NCI-H446 (cell line): ENCODE measurements at regions not wholly inside any gene's neighbourhood (a gene's known extent, or its start where the extent isn't known, plus 50 kb on each side); places are given as distances from the start of the nearest gene placed in this dataset.
A peak's percentile ranks its signal among the peaks of the same experiment; 100 is the strongest.

Experiments
- DNase-seq, 2 experiments: peaks; one replicate each; lab custom pipeline; 2025; lab: John Stamatoyannopoulos, UW

DNA sequence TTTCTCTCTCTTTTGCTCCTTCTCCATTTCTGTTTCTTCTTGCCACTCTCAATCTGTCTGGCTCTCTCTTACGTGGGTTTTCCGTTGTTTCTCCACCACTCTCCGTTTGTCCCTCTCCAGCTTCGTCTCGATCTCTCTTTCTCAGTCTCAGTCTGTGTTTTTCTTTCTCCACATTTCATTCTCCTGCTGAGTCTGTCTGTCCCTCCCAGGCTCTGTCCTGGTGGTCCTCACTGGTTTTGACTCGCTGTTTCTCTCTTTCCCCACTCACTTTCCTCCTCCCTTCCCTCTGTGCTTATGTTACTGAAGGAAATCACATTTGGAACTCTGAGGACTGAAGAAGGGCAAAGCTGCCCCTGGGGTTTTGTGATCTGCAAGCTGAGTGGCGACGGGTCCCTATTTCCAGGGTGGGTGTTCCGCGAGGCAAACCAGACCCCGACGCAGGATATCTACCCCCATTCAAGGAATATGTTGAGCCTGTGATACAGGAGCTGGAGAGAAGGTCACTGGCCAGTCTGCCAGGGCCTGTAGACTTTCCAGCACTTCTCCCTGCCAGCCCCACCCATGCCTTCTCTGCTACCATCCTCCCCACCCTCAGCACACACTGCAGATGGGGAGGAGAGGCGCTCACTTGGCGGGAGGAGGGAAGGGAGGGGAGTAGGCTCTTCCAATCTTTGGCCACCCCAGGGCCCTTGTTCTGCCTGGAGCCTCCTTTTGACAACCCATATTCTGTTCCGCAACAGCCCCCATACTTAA, 102.7 kb upstream of the MAP1LC3B2 start:
- no peak for DNase-seq

DNA sequence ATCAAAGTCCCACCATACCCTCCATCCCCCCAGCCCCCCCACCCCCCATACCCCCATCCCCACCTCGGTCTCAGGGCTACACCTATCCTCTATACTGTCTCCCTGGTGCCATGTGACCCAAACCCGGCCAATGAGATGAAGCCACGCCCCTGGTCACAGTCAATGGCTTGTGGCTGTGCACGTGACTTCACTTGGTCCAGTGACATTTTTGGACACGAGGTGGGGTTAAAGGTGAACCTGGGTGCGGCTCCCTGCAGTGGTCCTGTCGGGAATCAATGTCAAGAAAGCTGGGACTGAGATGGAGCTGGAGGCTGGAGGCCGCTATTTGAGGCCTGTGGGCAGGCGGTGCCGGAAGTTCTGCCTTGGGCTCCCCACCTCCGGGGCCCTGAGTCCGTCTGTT, 100.7 kb upstream of the MAP1LC3B2 start:
- DNase-seq = no peak

DNA sequence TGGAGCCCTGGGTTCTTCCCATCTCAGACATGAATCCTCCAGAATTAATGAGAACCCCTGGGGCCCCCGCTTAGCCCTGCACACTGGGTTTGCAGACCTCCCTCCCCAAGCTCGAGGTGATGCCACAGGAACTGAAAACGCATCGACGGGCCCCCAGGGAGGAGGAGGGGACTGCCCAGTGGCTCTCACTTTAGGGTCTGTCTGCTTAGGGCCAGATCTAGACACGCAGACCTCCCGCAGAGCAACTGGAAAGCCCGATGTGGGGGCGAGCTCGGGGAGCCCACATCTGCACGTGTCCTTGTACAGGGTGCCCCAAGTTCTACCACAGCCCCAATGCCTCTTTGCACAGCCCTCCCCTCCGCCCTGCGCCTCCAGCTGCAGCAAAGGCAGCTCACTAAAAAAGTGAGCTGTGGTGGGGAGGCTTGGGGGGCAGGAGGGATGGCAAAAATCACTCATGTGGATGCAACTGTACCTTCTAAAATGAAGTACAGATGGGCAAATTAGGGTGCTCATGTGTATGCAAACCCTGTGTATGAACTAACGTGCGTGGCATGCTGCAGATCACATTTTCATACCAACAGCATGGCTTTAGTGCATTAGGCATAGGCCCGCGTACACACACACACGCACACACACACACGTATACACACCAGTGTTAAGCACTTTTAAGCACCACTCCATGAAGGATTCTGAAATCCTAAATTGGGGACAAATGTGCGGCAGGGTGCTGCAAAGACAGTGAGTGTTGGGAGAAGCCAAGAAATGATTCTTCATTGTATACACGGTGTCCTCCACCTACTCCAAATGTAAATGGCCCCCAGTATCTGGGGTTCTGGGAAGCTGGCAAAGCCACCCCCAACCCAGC, 99.9 kb upstream of the MAP1LC3B2 start:
- no peak for DNase-seq

DNA sequence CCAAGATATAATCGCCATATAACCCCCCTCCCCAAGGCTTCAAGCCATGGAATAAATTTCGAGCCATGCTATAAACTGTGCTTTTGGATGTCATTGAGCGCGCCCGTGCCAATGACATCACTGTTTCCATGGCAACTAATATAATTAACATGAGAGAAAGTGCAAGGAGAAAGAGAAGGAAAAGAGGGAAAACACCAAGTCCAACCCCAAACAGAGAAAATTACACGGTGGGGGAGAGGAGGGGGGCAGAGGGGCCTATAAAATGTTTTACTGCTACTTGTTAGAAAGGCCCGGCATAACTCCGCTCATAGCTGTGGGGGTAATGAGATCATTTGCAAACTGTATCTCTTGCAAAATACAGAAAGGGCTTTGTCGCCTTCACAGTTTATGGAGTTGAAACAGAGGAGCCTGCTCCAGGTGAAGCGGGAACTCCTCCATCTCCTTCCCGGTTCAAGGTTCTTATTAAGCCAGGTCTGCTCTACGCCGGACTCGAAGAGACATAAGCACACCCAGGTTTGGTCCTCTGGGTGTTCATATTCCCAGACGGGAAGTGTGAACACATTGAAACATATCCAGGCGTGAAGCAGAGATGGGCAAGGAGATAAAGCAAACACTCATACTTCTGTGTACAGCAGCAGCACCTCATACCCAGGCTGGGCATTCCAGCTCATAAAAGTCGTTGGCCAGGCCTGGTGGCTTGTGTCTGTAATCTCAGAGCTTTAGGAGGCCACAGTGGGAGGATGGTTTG, 99.1 kb upstream of the MAP1LC3B2 start:
- DNase-seq = peak; percentile 7 to 42

DNA sequence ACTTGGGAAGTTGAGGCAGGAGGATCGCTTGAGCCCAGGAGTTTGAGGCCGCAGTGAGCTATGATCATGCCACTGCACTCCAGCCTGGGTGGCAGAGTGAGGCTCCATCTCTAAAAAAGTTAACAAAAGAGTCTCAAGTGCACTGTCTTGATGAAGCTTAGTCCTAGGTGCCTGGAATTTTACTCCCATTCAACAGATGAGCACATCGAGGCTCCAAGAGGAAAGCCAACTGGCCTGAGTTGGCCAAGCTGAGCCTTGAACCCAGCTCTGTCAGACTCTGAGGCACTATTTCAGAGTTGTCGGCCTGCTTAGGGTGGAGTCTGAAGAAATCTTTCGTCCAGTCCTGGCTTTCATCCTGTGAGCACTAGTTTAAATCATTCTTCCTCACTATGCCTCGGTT, 98.1 kb upstream of the MAP1LC3B2 start:
- no peak for DNase-seq

DNA sequence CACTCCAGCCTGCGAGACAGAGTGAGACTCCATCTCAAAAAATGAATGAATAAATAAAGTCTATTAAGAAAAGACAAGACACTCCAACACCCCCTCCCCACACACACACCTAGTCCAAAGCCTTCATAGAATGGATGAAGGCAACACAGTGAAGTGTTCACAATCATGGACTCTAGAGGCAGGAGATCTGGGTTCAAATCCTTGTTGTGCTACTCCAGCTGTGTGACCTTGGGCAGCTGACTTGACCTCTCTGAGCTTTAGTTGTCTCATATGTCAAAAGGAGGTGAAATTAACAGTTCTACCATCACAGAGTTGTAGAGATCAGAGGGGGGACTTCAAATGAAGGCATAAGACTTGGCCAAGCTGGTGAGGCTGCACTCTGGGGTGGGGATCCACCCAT, 95.8 kb upstream of the MAP1LC3B2 start:
- no peak for DNase-seq

DNA sequence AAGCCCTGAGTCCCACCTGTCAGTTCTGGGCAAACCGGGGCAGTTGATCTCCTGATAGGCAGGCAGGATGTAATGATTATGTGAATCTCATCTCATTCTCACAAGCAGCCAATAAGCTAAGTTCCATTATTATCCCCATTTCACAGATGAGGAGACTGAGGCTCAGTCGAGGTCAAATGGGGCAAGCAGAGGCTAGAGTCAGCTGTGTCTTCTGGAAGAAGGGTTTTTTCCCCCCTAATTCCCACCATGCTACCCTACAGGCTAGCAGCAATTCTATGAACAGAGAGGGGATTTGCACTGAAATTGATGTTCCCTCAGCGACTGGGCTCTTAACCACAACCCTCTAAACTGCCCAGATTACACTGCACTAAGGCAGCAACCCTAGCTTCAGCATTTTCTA, 93.8 kb upstream of the MAP1LC3B2 start:
- DNase-seq = no peak

DNA sequence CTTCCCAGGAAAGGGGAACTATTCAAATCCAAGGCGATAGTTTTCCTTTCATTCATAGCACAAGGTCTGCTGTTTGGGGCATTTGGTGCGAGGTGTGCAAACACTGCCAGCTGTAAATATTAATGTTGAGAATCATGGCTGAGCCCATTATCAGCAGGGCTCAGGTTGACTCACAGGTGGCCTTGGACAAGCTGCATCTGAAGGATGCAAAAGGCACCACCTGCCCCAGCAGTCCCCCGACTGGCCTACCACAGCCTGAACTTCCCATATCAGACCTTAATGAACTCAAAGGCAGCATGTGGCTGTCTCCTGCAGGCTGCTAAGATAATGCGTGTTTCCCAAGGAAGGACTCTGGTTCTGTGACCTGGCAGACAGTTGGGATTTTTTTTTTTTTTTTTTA, 93.3 kb upstream of the MAP1LC3B2 start:
- DNase-seq = no peak

DNA sequence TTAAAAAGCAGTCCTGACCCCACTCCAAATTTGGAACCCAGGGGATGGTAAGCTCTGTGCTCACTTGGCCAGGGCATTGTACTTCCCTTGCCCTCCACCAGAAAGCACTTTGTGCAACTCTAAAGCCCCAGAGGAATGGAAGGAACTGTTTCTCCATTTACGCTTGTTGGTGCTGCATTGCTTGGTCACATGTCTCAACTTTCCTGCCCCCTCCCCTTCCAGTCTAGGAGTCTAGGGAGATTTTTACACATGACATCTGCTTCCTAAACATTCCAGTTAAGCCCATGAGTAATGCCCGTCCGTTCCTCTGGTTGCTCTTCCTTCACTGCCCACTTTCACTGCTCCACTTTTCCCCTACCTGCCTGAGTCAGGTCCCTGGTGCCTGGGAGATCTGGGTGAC, 92.6 kb upstream of the MAP1LC3B2 start:
- DNase-seq = no peak

DNA sequence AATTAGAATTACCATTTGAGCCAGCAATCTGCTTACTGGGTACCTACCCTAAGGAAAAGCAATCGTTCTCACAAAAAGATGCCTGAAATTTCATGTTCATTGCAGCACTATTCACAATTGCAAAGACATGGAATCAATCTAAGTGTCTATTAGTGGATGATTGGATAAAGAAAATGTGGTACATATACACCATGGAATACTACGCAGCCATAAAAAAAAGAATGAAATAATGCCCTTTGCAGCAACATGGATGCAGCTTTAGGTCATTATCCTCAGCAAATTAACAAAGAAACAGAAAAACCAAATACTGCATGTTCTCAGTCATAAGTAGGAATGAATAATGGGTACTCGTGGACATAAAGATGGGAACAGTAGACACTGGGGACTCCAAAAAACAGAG, 89.8 kb upstream of the MAP1LC3B2 start:
- DNase-seq = no peak

DNA sequence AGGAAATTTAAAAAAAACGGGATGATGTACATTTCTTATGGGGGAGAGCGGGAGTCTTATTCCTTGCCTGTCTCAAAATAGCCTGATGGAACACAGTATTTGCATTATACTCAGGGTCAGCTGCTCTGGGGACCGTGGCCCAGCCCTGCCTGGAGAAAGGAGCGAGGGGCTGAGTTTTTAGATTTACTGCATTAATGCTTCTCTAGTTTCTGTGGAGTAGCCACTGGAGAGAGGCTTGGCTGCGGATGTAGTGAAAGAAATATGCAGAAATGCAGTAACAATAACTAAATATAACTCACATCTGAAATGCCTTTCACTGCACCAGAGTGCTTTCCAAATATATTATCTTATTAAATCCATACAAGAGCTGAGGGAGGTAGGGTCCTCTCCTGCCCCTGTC, 87.6 kb upstream of the MAP1LC3B2 start:
- no peak for DNase-seq

DNA sequence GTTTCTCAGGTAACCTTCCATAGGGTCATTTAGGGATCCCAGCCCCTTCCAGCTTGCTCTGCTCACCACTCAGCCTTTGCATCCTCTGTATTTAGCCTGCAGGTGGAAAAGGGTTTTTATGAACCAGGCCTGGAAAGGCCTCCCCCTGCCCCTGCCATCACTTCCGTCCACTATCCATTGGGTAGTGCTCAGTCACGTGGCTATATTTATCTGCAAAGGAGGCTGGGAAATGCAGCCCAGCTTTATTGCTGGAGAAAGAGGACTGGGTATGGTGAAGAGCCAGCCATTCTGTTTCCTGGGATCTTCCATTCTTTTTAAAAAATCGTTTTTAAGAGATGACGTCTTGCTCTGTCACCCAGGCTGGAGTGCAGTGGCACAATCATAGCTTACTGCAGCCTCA, 87.0 kb upstream of the MAP1LC3B2 start:
- DNase-seq = no peak

DNA sequence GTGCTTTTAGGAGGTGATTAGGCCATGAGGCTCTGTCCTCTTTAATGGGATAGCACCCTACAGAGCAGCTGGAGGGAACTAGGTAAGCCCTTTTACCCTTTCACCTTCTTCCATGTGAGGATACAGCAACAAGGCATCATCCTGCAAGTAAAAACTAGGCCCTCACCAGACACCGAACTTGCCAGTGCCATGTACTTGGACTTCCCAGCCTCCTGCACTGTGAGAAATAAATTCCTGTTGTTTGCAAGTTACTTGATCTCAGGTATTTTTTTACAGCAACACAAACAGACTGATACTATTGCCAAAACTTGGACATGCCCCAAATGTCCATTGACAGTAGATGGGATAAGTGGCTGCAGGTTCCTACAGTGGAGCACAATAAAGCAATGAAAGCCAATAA, 85.8 kb upstream of the MAP1LC3B2 start:
- DNase-seq = no peak

DNA sequence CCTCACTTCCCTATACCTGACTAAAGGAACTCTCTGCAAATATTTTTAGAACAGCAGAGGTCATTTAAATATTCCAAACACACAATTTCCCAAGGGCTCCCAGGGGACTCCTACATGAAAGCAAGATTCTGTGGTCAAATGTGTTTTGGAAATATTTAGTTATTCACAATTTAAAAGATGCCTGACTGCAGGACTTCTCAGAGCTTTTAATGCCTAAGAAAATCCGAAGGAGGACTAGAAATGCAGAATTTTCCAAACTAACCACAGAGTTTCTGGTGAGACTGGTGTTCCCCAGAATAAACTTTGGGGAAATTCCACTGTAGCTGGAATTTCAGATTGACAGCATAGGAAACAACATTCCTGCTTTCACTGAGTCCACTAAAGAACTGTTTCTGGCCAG, 84.8 kb upstream of the MAP1LC3B2 start:
- DNase-seq = no peak

DNA sequence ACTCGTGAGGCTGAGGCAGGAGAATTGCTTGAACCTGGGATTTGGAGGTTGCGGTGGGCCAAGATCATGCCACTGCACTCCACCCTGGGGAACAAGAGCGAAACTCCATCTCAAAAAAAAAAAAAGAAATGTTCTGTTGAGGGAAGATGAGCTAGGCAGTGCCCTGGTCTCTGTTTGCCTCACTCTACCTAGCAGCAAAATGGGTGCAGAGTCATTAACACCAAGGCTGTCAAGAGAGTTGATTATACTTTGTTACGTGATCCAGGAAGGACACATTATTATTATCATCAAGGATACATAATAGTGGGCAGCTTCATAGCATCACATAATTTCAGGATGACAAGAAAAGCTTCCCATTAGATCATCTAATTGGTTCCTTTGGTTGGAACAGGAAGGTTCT, 84.3 kb upstream of the MAP1LC3B2 start:
- no peak for DNase-seq

DNA sequence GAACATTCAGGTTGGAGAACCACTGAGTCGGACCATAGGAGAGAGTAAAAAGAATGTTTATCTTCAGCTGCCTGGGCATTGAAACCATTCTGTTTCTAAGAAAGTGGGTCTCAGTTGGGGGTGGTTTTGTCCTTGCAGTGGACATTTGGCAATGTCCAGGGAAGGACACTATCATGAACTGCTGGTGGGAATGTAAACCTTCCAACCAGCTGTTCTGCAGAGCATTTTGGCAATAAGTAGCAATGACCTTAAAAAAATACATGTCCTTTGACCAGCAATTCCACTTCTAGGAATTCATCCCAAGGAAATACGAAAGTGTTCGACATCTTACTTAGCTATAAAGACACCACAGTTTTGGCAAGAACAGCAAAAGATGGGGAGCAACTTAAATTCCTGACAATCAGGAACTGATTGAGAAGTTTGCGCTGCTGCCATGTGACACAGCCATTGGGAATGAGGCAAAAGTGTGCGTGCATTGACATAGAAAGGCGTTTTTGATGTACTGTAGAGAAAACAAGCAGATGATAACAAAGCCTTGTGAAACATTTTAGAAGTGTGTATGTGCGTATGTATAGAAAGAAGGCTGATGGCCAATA, 82.9 kb upstream of the MAP1LC3B2 start:
- no peak for DNase-seq

DNA sequence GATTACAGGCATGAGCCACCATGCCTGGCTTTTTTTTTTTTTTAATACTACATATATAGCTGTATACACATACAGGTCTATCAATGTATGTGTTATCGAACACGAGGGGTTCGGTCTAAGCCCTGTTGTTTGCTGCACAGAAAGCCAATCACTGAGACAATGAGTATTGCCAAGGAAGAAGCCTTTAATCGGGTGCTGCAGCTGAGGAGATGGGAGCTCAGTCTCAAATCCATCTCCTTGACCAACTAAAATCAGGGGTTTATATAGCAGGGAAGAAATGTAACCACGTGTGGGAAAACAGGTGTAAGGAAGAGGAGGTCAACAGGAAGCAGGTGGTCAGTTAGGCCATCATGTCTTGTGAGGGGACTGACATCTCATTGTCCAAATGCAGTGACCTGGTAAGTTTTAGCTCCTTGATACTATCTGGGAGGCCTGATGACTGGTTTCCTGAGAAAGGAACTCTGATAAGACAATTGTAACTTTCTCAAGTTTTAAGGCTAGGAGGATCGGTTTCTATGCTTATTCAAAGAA, 80.9 kb upstream of the MAP1LC3B2 start:
- no peak for DNase-seq

DNA sequence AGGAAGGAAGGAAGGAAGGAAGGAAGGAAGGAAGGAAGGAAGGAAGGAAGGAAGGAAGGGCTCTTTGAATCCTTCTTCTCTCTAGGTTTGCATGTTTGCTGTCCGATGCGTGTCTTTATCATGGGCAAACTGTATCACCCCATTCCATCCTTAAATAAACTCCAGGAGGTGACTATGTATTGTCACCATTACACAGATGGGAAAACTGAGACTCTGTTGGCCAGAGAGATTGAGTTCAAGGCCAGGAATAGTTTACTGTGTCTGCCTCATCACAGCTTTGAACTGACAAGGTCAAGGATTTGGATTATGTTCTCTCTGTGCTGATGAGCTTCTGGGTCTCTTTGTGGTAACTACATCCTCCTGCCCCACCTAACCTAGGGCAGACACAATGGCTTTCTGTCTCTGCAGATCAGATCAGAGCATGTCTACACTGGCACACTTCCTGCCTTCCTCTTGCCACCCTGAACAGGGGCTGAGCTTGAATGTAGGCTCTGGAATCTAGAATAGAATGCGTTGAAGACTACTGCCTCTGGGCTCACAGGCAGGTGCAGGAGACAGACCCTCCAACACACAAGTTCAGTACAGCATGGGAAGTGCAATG, 78.9 kb upstream of the MAP1LC3B2 start:
- no peak for DNase-seq

DNA sequence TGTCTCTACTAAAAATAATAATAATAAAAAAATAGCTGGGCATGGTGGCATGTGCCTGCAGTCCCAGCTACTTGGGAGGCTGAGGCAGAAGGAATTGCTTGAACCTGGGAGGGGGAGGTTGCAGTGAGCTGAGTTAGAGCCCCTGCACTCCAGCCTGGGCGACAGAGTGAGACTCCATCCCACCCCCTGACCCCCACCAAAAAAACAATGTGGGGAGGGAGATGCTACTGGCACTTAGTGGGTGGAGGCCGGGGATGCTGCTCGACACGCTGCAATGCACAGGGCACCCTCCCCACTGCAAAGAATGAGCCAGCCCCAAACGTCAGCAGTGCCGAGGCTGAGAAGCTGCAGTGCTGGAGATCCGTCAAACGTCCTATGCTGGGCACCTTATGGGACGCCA, 77.5 kb upstream of the MAP1LC3B2 start:
- DNase-seq = no peak

DNA sequence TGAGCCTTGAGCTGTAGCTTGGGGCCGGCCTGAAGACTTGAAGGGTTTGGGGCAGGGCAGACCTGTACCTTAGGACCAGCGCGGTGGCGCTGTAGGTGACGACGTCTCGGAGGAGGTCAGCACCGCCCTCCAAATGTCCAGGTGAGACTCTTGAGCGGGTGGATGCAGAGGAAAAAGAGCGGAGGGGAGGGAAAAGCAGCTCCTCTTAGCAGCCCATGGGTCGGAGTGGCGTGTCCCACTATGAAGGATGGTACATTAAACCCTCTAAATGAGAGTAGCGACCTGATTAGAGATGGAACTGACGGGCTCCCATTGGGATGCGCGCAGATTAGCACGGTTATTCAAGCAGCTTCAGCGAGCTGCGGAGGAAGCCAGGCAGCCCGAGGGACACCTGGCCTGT, 77.0 kb upstream of the MAP1LC3B2 start:
- DNase-seq = no peak

DNA sequence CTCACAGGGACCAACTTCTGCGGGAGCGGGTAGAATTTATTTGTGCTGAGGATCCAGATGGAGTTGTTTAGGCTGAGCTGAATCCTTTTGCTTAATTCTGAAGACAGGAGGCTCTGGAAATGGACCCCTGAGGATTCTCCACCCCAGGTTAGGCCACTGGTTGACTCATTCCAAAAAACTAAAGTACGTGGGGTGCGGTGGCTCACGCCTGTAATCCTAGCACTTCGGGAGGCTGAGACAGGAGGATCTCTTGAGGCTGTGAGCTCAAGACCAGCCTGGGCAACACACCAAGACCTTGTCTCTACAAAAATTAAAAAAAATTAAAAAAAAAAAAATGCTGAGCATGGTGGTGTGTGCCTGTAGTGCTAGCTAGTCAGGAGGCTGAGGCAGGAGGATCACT, 76.3 kb upstream of the MAP1LC3B2 start:
- DNase-seq = no peak
